ENCODE measurements at regions not wholly inside any gene's neighbourhood (a gene's known extent, or its start where the extent isn't known, plus 50 kb on each side); places are given as distances from the start of the nearest gene placed in this dataset.

DNA sequence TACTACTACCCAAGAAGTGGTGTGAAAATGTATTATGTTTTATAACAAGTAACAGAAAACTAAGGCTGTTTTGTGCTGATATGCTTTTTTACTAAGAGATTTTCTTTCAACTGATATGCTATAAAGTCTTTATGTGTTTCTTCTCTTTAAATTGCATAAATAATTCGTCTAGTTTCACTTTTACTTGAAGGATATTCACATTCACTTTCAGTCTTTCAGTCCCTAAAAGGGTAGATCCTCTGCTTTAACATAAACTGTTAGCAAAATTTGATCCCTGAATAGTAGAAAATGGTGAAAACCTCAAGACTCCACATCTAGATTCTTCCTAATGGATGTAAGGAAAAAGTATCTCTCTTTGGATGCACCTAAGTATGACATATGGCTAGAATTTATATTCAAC lies 69.0 kb upstream of the FST start:
- no peak for TF ChIP-seq EZH2 (IDR thresholded peaks at IDR 0.05; ENCODE audit: low read depth)
- TF ChIP-seq, protein P1, sequence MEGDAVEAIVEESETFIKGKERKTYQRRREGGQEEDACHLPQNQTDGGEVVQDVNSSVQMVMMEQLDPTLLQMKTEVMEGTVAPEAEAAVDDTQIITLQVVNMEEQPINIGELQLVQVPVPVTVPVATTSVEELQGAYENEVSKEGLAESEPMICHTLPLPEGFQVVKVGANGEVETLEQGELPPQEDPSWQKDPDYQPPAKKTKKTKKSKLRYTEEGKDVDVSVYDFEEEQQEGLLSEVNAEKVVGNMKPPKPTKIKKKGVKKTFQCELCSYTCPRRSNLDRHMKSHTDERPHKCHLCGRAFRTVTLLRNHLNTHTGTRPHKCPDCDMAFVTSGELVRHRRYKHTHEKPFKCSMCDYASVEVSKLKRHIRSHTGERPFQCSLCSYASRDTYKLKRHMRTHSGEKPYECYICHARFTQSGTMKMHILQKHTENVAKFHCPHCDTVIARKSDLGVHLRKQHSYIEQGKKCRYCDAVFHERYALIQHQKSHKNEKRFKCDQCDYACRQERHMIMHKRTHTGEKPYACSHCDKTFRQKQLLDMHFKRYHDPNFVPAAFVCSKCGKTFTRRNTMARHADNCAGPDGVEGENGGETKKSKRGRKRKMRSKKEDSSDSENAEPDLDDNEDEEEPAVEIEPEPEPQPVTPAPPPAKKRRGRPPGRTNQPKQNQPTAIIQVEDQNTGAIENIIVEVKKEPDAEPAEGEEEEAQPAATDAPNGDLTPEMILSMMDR (conservative IDR thresholded peaks at IDR 0.05), result no peak

Data from PC-9 (cell line).